GM12892 (cell line): ENCODE measurements at regions not wholly inside any gene's neighbourhood (a gene's known extent, or its start where the extent isn't known, plus 50 kb on each side); places are given as distances from the start of the nearest gene placed in this dataset.

Experiments used
- POLR2A ChIP-seq: IDR thresholded peaks from 2 replicates; pipeline ENCODE4 v1.6.1; 2011; ENCODE audit warnings: low read depth, low read length, control low read depth
- POLR2AphosphoS5 ChIP-seq: IDR thresholded peaks from 2 replicates; pipeline ENCODE4 v1.6.1; 2011; ENCODE audit warnings: low read depth, low read length, control low read depth
- TAF1 ChIP-seq: IDR thresholded peaks from 2 replicates; pipeline ENCODE4 v1.6.1; 2011; ENCODE audit warnings: low read depth, mild to moderate bottlenecking, control low read depth, low read length, borderline replicate concordance

DNA sequence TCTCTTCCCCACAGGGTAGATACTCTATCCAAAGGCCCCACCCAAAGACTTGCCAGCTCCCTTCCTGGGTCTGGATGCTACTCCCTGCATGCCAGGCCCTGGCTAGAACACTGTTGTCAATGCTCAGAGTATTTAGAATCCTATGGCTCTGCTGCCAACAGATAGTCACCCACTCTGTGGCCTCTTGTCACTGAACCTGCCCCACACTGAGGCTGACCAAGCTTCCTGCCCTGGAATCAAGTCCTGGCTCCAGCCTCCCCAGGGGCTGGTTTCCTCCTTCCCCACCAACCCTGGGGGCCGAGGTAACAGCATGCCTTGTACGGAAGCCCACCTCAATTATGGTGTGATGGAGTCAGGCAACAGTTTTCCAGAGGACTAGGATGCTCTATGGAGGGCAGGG is 63.3 kb downstream of the EFNB1 start:
- TF ChIP-seq TAF1 = no peak
- TF ChIP-seq POLR2A = no peak
- TF ChIP-seq POLR2AphosphoS5 = no peak
